Stimulated activated CD8-positive, alpha-beta memory T cell treated with anti-CD3 and anti-CD28 coated beads, Interleukin-7, amount 100 ng/mL, for 24 hours (primary cell): ENCODE measurements at regions not wholly inside any gene's neighbourhood (a gene's known extent, or its start where the extent isn't known, plus 50 kb on each side); places are given as distances from the start of the nearest gene placed in this dataset.
"Not testable (repeated sequence)": the region's sequence is repeated elsewhere in the genome, so short reads cannot be mapped to it uniquely, and the experiment has no call there.

Experiments used
- DNase-seq: peaks from one replicate; pipeline ENCODE4 v3.0.0-alpha.2; 2020; ENCODE audit warnings: low read depth

GRCh38 chr2:195343942-195344530 is 313.0 kb upstream of the SLC39A10 start:
- no peak for DNase-seq

DNA sequence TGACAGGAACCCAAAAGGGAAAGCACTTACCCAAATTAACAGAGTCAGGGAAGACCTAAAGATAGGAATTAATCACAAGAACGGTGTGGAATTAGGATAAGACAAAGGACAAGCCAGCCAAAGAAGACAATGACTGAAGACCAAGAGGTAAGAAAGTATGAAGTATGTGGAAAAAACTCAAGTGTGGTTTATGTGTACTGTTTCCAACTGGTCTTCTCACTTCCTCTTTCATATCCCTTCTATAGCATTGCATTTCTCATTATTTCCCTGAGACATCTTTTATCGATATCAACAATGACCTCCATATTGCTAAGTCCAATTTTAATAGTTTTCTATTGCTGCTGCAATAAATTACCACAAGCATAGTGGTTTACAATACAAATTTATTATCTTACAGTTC is 313.5 kb upstream of the SLC39A10 start:
- no peak for DNase-seq

- no peak for DNase-seq
Observed at GRCh38 chr2:195342061-195342460, 315.0 kb upstream of the SLC39A10 start.

DNA sequence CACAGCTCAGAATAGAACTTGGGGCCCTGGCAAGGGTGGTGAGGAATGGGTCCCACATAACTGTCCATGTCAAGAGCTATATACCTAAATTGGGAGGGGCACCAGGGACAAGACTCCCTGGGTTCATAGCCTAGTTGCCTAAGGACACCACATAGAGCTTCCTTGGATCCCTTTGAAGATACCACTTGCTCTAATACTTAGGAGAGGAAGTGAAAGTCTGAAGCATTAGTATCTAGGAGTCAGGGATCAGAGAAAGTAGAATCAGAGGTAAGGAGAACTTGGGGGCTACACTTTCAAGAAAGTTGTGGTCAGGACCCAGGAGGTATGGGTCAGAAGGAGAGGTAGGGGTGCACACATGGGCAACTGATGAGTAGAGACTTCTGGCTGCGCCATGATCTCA is 318.2 kb upstream of the SLC39A10 start:
- DNase-seq = no peak

- DNase-seq = no peak
Observed at GRCh38 chr2:195337597-195337996, 319.4 kb upstream of the SLC39A10 start.

- no peak for DNase-seq
Observed at GRCh38 chr2:195333869-195334268, 323.2 kb upstream of the SLC39A10 start.

- DNase-seq = no peak
Observed at GRCh38 chr2:195331966-195332365, 325.1 kb upstream of the SLC39A10 start.

DNA sequence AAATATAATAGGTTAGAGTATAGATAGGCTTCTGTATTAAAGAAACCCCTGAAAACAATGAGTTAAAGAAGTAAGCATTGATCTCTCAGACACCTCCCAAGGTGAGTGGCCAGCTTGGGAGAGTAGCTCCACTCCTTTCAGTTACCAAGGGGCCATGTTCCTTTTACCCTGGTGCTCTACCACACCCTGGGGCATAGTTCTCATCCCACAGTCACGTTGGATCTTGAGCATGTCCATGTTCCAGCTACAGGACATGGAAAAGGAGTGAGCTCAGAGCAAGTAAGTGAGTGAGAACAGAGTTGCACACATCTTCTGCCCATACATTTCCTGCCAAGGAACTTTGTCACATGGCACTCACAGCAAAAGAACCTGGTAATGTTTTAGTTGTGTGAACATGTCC is 325.9 kb upstream of the SLC39A10 start:
- DNase-seq = no peak

GRCh38 chr2:195330513-195330956 is 326.5 kb upstream of the SLC39A10 start:
- no peak for DNase-seq

DNA sequence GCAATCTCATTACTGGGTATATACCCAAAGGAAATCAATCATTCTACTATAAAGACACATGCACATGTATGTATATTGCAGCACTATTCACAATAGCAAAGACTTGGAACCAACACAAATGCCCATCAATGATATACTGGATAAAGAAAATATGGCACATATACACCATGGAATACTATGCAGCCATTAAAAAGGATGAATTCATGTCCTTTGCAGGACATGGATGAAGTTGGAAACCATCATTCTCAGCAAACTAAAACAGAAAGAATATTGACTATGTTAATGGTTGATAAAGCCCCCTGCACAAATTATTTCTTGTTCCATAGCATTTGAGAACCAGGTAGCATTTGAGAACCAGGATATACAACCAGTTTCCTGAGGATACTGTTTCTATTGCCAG is 327.2 kb upstream of the SLC39A10 start:
- not testable (repeated sequence) for DNase-seq

DNA sequence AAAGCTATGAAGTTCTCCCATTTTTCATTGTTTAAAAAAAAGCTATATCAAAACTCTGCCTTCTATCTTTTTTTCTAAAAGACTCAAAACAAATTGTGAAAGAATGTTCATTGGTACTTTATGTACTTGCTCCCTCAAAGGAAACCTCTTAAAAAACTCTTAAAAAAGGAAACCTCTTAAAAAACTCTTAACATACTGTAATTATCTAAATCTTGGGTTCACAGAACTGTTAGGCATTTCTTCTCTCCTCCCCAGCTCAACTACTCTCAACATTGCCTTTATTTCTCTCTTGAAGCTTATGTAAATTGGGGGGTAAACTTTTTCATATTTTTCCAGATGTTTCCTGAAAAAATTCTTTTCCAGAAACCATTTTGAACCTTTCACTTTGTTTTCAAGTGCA is 330.5 kb upstream of the SLC39A10 start:
- DNase-seq = no peak

- DNase-seq = no peak
Observed at GRCh38 chr2:195322324-195322723, 334.7 kb upstream of the SLC39A10 start.

- no peak for DNase-seq
Observed at GRCh38 chr2:195320413-195320973, 336.5 kb upstream of the SLC39A10 start.

GRCh38 chr2:195319548-195320412 is 337.2 kb upstream of the SLC39A10 start:
- no peak for DNase-seq

- no peak for DNase-seq
Observed at GRCh38 chr2:195319112-195319460, 337.9 kb upstream of the SLC39A10 start.

DNA sequence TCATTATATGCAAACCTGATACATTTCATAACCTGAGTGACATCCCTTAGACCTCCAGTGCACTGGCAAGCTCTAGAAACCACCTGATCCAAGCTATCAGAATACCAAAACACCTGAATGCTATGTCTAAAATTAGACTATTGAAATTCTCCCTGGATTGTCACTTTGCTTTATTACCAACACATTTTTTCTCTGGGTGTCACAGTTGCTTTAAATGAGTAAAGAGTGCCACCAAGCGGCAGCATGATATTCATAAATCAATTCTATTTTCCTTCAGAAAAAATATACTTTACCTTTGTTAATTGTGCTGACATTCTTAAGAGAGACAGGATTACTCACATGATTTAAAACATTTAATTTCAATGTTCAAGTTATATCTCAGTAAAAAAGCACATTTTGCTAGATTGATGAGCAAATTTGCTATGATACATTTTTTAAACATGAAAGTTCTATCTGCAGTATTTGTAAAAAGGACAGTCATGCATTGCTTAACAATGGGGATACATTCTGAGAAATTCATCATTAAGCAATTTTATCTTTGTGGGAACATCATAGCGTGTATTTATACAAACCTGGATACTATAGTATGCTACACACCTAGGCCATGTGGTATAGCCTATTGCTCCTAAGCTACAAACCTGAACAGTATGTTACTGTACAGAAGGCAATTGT is 338.4 kb upstream of the SLC39A10 start:
- no peak for DNase-seq

- DNase-seq = no peak
Observed at GRCh38 chr2:195317550-195317949, 339.5 kb upstream of the SLC39A10 start.

- no peak for DNase-seq
Observed at GRCh38 chr2:195316486-195316885, 340.5 kb upstream of the SLC39A10 start.

DNA sequence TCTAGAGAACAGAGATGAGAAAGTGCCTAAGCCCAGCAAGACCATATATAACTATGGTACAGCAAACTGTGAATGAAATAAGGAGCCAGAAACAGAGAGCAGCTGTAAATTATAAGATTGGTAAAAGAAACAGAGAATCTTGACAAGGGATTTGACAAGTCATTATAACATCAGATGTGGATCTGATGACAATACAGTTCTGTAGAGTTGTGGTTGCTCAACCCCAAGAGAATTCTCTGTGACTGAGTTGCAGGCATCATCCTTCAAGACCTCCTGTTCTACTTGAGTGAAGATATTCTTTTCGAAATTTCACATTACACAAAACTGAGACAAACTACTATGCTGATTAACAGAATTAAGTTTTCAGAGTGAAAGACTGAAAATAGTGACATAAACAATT is 343.1 kb upstream of the SLC39A10 start:
- no peak for DNase-seq

DNA sequence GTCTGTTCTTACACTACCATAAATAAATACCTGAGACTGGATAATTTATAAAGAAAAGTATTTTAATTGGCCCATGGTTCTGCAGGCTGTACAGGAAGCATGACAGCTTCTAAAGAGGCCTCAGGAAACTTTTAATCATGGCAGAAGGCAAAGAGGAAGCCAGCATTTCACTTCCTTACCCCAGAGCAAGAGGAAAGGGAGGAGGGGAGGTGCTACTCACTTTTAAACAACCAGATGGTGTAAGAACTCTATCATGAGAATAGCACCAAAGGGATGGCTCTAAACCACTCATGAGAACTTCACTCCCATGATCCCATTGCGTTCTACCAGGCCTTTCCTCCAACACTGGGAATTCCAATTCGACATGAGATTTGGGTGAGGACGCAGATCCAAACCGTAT is 344.4 kb upstream of the SLC39A10 start:
- DNase-seq = no peak

GRCh38 chr2:195308163-195308562 is 348.9 kb upstream of the SLC39A10 start:
- DNase-seq = no peak

- DNase-seq = no peak
Observed at GRCh38 chr2:195307751-195308150, 349.3 kb upstream of the SLC39A10 start.

DNA sequence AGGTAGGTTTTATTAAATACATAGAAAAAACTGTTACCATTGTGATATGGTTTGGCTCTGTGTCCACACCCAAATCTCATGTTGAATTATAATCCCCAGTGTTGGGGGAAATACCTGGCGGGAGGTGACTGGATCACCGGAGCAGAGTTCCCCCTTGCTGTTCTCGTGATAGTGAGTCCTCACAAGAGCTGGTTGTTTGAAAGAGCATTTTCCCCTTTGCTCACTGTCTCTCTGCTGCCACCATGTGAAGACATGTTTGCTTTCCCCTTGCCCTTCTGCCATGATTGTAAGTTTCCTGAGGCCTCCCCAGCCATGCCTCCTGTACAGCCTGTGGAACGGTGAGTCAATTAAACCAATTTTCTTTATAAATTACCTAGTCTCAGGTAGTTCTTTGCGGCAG is 352.7 kb upstream of the SLC39A10 start:
- no peak for DNase-seq
